HEK293 (cell line): ENCODE measurements at regions not wholly inside any gene's neighbourhood (a gene's known extent, or its start where the extent isn't known, plus 50 kb on each side); places are given as distances from the start of the nearest gene placed in this dataset.

Experiments used
- CTCF ChIA-PET: fragments of 350-600 bp; formaldehyde crosslinking; extraction: SDS; loops from one replicate; lab custom pipeline; 2021; ENCODE audit warnings: antibody characterized with exemption; lab: Yijun Ruan, JAX
- POLR2A ChIA-PET: fragments of 300-600 bp; formaldehyde crosslinking; extraction: SDS; loops from one replicate; lab custom pipeline; 2020; ENCODE audit warnings: antibody characterized with exemption, inconsistent platforms; lab: Yijun Ruan, JAX
- H3K27ac ChIP-seq: fragments of 200-500 bp; sonication (Bioruptor generic); 2 replicates; pipeline ENCODE4 v1.5.1; 2014; ENCODE audit warnings: low read depth, low read length, control low read depth, inconsistent platforms; ENCODE audit errors: extremely low read depth
- H3K36me3 ChIP-seq, 2 experiments: fragments of 200-500 bp in 1 of 2; sonication (Bioruptor generic) in 1 of 2; 1 replicate in 1 of 2; 2 replicates in 1 of 2; pipeline ENCODE4 v1.5.1; 2014 to 2017; ENCODE audit warnings: inconsistent platforms in 2 of 2, low read length in 2 of 2; ENCODE audit not compliant: control insufficient read depth in 2 of 2, insufficient read depth in 1 of 2
- H3K4me1 ChIP-seq: fragments of 200-500 bp; sonication (Bioruptor generic); 2 replicates; pipeline ENCODE4 v1.5.1; 2014; ENCODE audit warnings: mild to moderate bottlenecking, low read length, inconsistent platforms; ENCODE audit not compliant: control insufficient read depth, insufficient read depth
- H3K4me3 ChIP-seq: 2 replicates; pipeline ENCODE4 v1.5.1; 2011; ENCODE audit warnings: low read depth, mild to moderate bottlenecking, control low read depth, low read length, moderate library complexity
- H3K9me3 ChIP-seq: fragments of 200-500 bp; sonication (Bioruptor generic); 2 replicates; pipeline ENCODE4 v1.5.1; 2014; ENCODE audit warnings: low read depth, low read length, inconsistent platforms; ENCODE audit not compliant: control insufficient read depth, insufficient read depth
- ATF2 ChIP-seq: fragments of 450-650 bp; formaldehyde crosslinking; IDR thresholded peaks from 2 replicates; pipeline ENCODE4 v1.5.1; 2016; ENCODE audit warnings: missing biosample characterization, missing genetic modification characterization, low read depth
- CTCF ChIP-seq: fragments of 450-650 bp; formaldehyde crosslinking; IDR thresholded peaks from 2 replicates; pipeline ENCODE4 v1.5.1; 2016; ENCODE audit warnings: missing biosample characterization, missing genetic modification characterization
- GLI4 ChIP-seq: fragments of 450-650 bp; formaldehyde crosslinking; IDR thresholded peaks from 2 replicates; pipeline ENCODE4 v1.5.1; 2016; ENCODE audit warnings: missing biosample characterization, missing genetic modification characterization
- KLF8 ChIP-seq: fragments of 450-650 bp; formaldehyde crosslinking; IDR thresholded peaks from 2 replicates; pipeline ENCODE4 v1.5.1; 2016; ENCODE audit warnings: missing biosample characterization, missing genetic modification characterization
- KLF9 ChIP-seq: fragments of 450-650 bp; formaldehyde crosslinking; IDR thresholded peaks from 2 replicates; pipeline ENCODE4 v1.5.1; 2016; ENCODE audit warnings: missing biosample characterization, missing genetic modification characterization, low read depth
- PATZ1 ChIP-seq: fragments of 450-650 bp; formaldehyde crosslinking; IDR thresholded peaks from 2 replicates; pipeline ENCODE4 v1.5.1; 2016; ENCODE audit warnings: missing biosample characterization, missing genetic modification characterization
- SP7 ChIP-seq: fragments of 450-650 bp; formaldehyde crosslinking; IDR thresholded peaks from 2 replicates; pipeline ENCODE4 v1.5.1; 2016; ENCODE audit warnings: missing biosample characterization, missing genetic modification characterization
- WT1 ChIP-seq: fragments of 450-650 bp; formaldehyde crosslinking; IDR thresholded peaks from 2 replicates; pipeline ENCODE4 v1.5.1; 2016; ENCODE audit warnings: missing biosample characterization, missing genetic modification characterization
- ZEB2 ChIP-seq: fragments of 450-650 bp; formaldehyde crosslinking; IDR thresholded peaks from 2 replicates; pipeline ENCODE4 v1.5.1; 2016; ENCODE audit warnings: missing biosample characterization, missing genetic modification characterization
- ZNF10 ChIP-seq: fragments of 450-650 bp; formaldehyde crosslinking; IDR thresholded peaks from 2 replicates; pipeline ENCODE4 v1.5.1; 2017; ENCODE audit warnings: missing biosample characterization, missing genetic modification characterization
- ZNF121 ChIP-seq: fragments of 450-650 bp; formaldehyde crosslinking; IDR thresholded peaks from 2 replicates; pipeline ENCODE4 v1.5.1; 2016; ENCODE audit warnings: missing biosample characterization, missing genetic modification characterization
- ZNF585B ChIP-seq: fragments of 450-650 bp; formaldehyde crosslinking; IDR thresholded peaks from 2 replicates; pipeline ENCODE4 v1.5.1; 2016; ENCODE audit warnings: missing biosample characterization, missing genetic modification characterization
- ZNF654 ChIP-seq: fragments of 450-650 bp; formaldehyde crosslinking; IDR thresholded peaks from 2 replicates; pipeline ENCODE4 v1.5.1; 2016; ENCODE audit warnings: low read depth, missing biosample characterization, missing genetic modification characterization
- ZNF791 ChIP-seq: fragments of 450-650 bp; formaldehyde crosslinking; IDR thresholded peaks from 2 replicates; pipeline ENCODE4 v1.5.1; 2016; ENCODE audit warnings: missing biosample characterization, missing genetic modification characterization
- ZSCAN16 ChIP-seq: fragments of 450-650 bp; formaldehyde crosslinking; IDR thresholded peaks from 2 replicates; pipeline ENCODE4 v1.5.1; 2016; ENCODE audit warnings: missing biosample characterization, missing genetic modification characterization
- ZSCAN23 ChIP-seq: fragments of 450-650 bp; formaldehyde crosslinking; IDR thresholded peaks from 2 replicates; pipeline ENCODE4 v1.5.1; 2016; ENCODE audit warnings: missing biosample characterization, missing genetic modification characterization
- TF ChIP-seq, protein P1 (sequence below): fragments of 450-650 bp; formaldehyde crosslinking; IDR thresholded peaks from 2 replicates; pipeline ENCODE4 v1.5.1; 2016; ENCODE audit warnings: missing biosample characterization, missing genetic modification characterization
- TF ChIP-seq, protein P2 (sequence below): fragments of 450-650 bp; formaldehyde crosslinking; IDR thresholded peaks from 2 replicates; pipeline ENCODE4 v1.5.1; 2017; ENCODE audit warnings: missing biosample characterization, missing genetic modification characterization
- TF ChIP-seq, protein P3 (sequence below): fragments of 450-650 bp; formaldehyde crosslinking; conservative IDR thresholded peaks from 2 replicates; pipeline ENCODE4 v1.5.1; 2016; ENCODE audit warnings: low read depth, missing biosample characterization, missing genetic modification characterization

GRCh38 chr11:123246749-123247495 lies 51.9 kb upstream of the CLMP start:
- no peak for TF ChIP-seq ZNF585B (tag by site-specific recombination)
- TF ChIP-seq CTCF (tag by site-specific recombination) = peak; percentile 52
- peak; percentile 70 for TF ChIP-seq ZNF121 (tag by site-specific recombination)
- peak; percentile 84 for TF ChIP-seq ZNF654 (tag by site-specific recombination)
- H3K9me3 ChIP-seq = no peaks in the 10 kb centered on the region
- POLR2A ChIA-PET = interaction anchor here (1.0 to 1.2 kb wide), 3 partner anchors 135 to 192 kb away, joined by 3 to 5 read pairs (median 3); partner anchors contain the start of gene HSPA8
- H3K36me3 ChIP-seq = no peaks in the 10 kb centered on the region
- CTCF ChIA-PET = interaction anchor here (0.6 to 6.5 kb wide), 43 partner anchors 8 to 1816 kb away, joined by 3 to 261 read pairs (median 5); partner anchors contain the start of gene SLC37A2
- no peak overlapping the region for H3K4me3 ChIP-seq
- no peaks in the 10 kb centered on the region for H3K4me1 ChIP-seq
- H3K27ac ChIP-seq = no peak overlapping the region

DNA sequence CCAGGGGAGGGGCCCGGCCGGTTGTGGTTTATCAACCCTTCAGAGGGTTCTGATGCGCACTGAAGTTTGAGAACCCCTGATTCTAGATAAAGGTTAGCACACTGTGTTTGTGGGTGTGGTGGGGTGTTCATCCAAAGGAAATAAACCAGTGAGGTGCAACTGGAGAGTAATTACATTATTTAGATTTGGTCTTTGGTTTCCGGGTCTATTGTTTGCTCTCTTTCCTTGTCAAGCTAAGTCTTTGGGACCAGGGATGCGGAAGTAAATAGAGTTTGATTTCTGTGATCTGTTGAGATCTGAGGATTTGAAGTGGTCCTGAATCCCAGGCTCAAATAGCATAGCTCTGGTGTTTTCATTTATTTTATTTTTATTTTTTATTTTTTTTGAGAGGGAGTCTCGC lies 50.5 kb upstream of the CLMP start:
- TF ChIP-seq ATF2 (no peak), PATZ1 (tag by site-specific recombination) (no peak), ZSCAN23 (tag by site-specific recombination) (no peak), GLI4 (tag by site-specific recombination) (no peak), SP7 (no peak), ZEB2 (tag by site-specific recombination) (no peak), ZSCAN16 (tag by site-specific recombination) (no peak), KLF9 (no peak), ZNF10 (tag by site-specific recombination) (no peak), ZNF791 (no peak), KLF8 (tag by site-specific recombination) (no peak), WT1 (tag by site-specific recombination) (no peak)
- TF ChIP-seq, protein P1, sequence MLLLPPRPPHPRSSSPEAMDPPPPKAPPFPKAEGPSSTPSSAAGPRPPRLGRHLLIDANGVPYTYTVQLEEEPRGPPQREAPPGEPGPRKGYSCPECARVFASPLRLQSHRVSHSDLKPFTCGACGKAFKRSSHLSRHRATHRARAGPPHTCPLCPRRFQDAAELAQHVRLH = no peak
- TF ChIP-seq, protein P2, sequence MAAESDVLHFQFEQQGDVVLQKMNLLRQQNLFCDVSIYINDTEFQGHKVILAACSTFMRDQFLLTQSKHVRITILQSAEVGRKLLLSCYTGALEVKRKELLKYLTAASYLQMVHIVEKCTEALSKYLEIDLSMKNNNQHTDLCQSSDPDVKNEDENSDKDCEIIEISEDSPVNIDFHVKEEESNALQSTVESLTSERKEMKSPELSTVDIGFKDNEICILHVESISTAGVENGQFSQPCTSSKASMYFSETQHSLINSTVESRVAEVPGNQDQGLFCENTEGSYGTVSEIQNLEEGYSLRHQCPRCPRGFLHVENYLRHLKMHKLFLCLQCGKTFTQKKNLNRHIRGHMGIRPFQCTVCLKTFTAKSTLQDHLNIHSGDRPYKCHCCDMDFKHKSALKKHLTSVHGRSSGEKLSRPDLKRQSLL (tag by site-specific recombination) = no peak
- TF ChIP-seq, protein P3, sequence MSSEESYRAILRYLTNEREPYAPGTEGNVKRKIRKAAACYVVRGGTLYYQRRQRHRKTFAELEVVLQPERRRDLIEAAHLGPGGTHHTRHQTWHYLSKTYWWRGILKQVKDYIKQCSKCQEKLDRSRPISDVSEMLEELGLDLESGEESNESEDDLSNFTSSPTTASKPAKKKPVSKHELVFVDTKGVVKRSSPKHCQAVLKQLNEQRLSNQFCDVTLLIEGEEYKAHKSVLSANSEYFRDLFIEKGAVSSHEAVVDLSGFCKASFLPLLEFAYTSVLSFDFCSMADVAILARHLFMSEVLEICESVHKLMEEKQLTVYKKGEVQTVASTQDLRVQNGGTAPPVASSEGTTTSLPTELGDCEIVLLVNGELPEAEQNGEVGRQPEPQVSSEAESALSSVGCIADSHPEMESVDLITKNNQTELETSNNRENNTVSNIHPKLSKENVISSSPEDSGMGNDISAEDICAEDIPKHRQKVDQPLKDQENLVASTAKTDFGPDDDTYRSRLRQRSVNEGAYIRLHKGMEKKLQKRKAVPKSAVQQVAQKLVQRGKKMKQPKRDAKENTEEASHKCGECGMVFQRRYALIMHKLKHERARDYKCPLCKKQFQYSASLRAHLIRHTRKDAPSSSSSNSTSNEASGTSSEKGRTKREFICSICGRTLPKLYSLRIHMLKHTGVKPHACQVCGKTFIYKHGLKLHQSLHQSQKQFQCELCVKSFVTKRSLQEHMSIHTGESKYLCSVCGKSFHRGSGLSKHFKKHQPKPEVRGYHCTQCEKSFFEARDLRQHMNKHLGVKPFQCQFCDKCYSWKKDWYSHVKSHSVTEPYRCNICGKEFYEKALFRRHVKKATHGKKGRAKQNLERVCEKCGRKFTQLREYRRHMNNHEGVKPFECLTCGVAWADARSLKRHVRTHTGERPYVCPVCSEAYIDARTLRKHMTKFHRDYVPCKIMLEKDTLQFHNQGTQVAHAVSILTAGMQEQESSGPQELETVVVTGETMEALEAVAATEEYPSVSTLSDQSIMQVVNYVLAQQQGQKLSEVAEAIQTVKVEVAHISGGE (tag by site-specific recombination) = no peak
- Histone ChIP-seq H3K9me3 (no peaks in the 10 kb centered on the region), H3K4me3 (no peak overlapping the region), H3K4me1 (no peaks in the 10 kb centered on the region), H3K36me3 (no peaks in the 10 kb centered on the region), H3K27ac (no peak overlapping the region)
- POLR2A ChIA-PET = no interaction called here
- CTCF ChIA-PET = interaction anchor here (0.6 to 6.5 kb wide), 7 partner anchors 10 to 137 kb away, joined by 3 to 261 read pairs (median 13); no protein-coding TSS in a partner anchor
